ENCODE measurements at regions not wholly inside any gene's neighbourhood (a gene's known extent, or its start where the extent isn't known, plus 50 kb on each side); places are given as distances from the start of the nearest gene placed in this dataset.

DNA sequence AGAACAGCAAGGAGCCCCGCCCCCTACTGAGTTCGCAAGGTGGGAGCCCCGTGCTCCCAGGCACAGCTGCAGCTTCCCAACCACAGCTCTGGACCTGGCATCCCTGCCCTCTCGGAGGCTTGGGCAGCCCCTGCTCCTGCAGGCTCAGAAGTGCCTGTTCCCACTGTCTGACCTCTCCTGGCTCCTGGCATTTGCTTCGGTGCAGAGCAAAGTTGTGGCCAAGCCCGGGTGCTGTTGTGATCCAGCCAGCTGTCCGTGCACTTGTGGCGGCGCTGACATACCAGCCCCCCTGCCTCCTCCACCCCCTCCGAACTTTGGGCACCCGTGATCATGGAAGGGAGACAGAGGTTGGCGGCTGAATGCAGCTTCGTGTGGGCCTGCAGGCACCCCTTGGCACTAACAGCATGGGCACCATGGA lies 1386.8 kb downstream of the PCDH9 start:
- no peak for TF ChIP-seq POLR2A (IDR thresholded peaks at IDR 0.05)
- TF ChIP-seq, protein P1, sequence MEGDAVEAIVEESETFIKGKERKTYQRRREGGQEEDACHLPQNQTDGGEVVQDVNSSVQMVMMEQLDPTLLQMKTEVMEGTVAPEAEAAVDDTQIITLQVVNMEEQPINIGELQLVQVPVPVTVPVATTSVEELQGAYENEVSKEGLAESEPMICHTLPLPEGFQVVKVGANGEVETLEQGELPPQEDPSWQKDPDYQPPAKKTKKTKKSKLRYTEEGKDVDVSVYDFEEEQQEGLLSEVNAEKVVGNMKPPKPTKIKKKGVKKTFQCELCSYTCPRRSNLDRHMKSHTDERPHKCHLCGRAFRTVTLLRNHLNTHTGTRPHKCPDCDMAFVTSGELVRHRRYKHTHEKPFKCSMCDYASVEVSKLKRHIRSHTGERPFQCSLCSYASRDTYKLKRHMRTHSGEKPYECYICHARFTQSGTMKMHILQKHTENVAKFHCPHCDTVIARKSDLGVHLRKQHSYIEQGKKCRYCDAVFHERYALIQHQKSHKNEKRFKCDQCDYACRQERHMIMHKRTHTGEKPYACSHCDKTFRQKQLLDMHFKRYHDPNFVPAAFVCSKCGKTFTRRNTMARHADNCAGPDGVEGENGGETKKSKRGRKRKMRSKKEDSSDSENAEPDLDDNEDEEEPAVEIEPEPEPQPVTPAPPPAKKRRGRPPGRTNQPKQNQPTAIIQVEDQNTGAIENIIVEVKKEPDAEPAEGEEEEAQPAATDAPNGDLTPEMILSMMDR (IDR thresholded peaks at IDR 0.05), result no peak
